ENCODE measurements at regions not wholly inside any gene's neighbourhood (a gene's known extent, or its start where the extent isn't known, plus 50 kb on each side); places are given as distances from the start of the nearest gene placed in this dataset.

GRCh38 chr2:129281791-129282530, 697.5 kb upstream of the RAB6C start:
- TF ChIP-seq CTCF (IDR thresholded peaks at IDR 0.05; ENCODE audit: insufficient read depth, low read depth, low read length): no peak
- no peak for DNase-seq (ENCODE audit: low read depth)
- H3K4me3 ChIP-seq (ENCODE audit: low read depth, low read length): no peak overlapping the region

DNA sequence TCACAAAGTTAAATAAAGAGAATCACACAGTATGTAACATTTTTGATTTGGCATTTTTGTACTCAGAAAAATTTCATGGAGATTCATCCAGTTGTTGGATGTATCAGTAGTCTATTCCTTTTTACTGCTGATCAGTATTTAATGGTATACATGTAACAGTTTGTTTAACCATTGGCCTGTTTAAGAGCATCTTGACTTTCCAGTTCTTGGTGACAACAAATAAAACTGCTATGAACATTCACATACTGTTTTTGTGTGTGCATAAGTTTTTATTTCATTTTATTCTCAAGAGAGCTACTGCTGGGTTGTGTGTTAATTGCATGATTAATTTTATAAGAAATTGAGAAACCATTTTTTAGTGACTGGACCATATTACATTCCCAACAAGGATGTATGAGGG, 694.5 kb upstream of the RAB6C start:
- no peak for DNase-seq (ENCODE audit: low read depth)
- H3K4me3 ChIP-seq (ENCODE audit: low read depth, low read length): no peak overlapping the region
- TF ChIP-seq CTCF (IDR thresholded peaks at IDR 0.05; ENCODE audit: insufficient read depth, low read depth, low read length): no peak

DNA sequence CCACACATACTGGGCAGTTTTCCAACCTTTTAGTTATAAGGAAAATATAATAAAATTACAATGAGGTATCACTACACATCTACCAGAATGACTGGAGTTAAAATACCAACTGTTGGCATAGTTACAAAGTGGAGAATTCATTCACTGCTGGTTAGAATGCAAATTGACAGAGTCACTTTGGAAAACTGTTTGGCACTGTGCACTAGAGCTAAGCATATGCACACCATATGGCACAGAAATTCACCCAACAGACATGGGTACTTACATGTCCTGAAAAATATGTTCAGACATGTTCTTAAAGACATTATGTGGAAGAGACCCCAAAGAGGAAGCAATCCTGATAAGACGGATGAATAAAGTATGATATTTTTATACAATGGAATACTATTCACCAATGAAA, 686.1 kb upstream of the RAB6C start:
- no peak for DNase-seq (ENCODE audit: low read depth)
- no peak for TF ChIP-seq CTCF (IDR thresholded peaks at IDR 0.05; ENCODE audit: insufficient read depth, low read depth, low read length)

GRCh38 chr2:129296396-129296795, 683.1 kb upstream of the RAB6C start:
- TF ChIP-seq CTCF (IDR thresholded peaks at IDR 0.05; ENCODE audit: insufficient read depth, low read depth, low read length): no peak
- H3K4me3 ChIP-seq (ENCODE audit: low read depth, low read length): no peak overlapping the region
- DNase-seq (ENCODE audit: low read depth): no peak

More for the DNA sequence above, 686.1 kb upstream of the RAB6C start:
- H3K4me3 ChIP-seq (ENCODE audit: low read depth, low read length): no peak overlapping the region

- no peak for TF ChIP-seq CTCF (IDR thresholded peaks at IDR 0.05; ENCODE audit: insufficient read depth, low read depth, low read length)
- H3K4me3 ChIP-seq (ENCODE audit: low read depth, low read length): no peak overlapping the region
- DNase-seq (ENCODE audit: low read depth): no peak
Observed at GRCh38 chr2:129296806-129297205, 682.7 kb upstream of the RAB6C start.

DNA sequence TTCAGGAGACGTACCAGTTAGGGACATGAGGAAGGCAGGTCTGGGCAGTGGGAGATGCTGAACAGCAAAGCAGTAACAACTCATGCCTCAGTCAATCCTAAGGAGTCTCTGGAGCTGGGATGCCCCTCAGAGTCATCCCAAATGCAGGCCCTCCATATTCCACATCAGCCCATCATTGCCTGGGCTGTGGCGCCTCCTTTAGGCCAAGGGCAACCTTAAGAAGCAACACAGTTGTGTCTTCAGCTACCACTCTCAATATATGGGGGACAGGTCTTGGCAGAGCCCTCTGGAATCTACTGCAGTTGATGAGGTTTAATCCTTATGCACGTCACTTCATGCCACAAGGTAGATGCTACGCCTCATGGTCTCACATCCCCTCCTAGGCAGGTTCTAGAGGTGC, 682.0 kb upstream of the RAB6C start:
- no peak for DNase-seq (ENCODE audit: low read depth)
- H3K4me3 ChIP-seq (ENCODE audit: low read depth, low read length): no peak overlapping the region
- TF ChIP-seq CTCF (IDR thresholded peaks at IDR 0.05; ENCODE audit: insufficient read depth, low read depth, low read length): no peak

- DNase-seq (ENCODE audit: low read depth): no peak
- no peak for TF ChIP-seq CTCF (IDR thresholded peaks at IDR 0.05; ENCODE audit: insufficient read depth, low read depth, low read length)
Observed at GRCh38 chr2:129299338-129299737, 680.1 kb upstream of the RAB6C start.

More at GRCh38 chr2:129299338-129299737, 680.1 kb upstream of the RAB6C start:
- no peak overlapping the region for H3K4me3 ChIP-seq (ENCODE audit: low read depth, low read length)

Data from fibroblast of villous mesenchyme (primary cell).